Inferior parietal cortex (tissue), 1 donor: ENCODE measurements at regions not wholly inside any gene's neighbourhood (a gene's known extent, or its start where the extent isn't known, plus 50 kb on each side); places are given as distances from the start of the nearest gene placed in this dataset.
A peak's percentile ranks its signal among the peaks of the same experiment; 100 is the strongest.
"Not testable (repeated sequence)": the region's sequence is repeated elsewhere in the genome, so short reads cannot be mapped to it uniquely, and the experiment has no call there.

ENCODE experiments used
- DNase-seq: peaks from one replicate; pipeline ENCODE4 v3.0.0-alpha.2; 2016; ENCODE audit errors: extremely low spot score

- no peak for DNase-seq
These were observed 49.9 kb upstream of the WNT7B start for GRCh38 chr22:46026899-46027210.

GRCh38 chr22:46027211-46028105 lies 50.5 kb upstream of the WNT7B start:
- DNase-seq, result peak; percentile 70

- DNase-seq, result no peak
These were observed 51.4 kb upstream of the WNT7B start for GRCh38 chr22:46028106-46028991.

GRCh38 chr22:46029036-46029435 lies 52.1 kb upstream of the WNT7B start:
- no peak for DNase-seq

GRCh38 chr22:46029574-46030200 lies 52.7 kb upstream of the WNT7B start:
- DNase-seq, result no peak

- no peak for DNase-seq
These were observed 53.4 kb upstream of the WNT7B start for GRCh38 chr22:46030231-46030880.

- DNase-seq, result no peak
These were observed 54.1 kb upstream of the WNT7B start for GRCh38 chr22:46031066-46031465.

GRCh38 chr22:46031557-46031956 lies 54.6 kb upstream of the WNT7B start:
- DNase-seq, result no peak

GRCh38 chr22:46031965-46032851 lies 55.2 kb upstream of the WNT7B start:
- no peak for DNase-seq

- no peak for DNase-seq
These were observed 56.6 kb upstream of the WNT7B start for GRCh38 chr22:46033256-46034200.

- not testable (repeated sequence) for DNase-seq
These were observed 57.5 kb upstream of the WNT7B start for GRCh38 chr22:46034480-46034879.

GRCh38 chr22:46035380-46035741 lies 58.4 kb upstream of the WNT7B start:
- no peak for DNase-seq

GRCh38 chr22:46035742-46036557 lies 59.0 kb upstream of the WNT7B start:
- DNase-seq, result peak; percentile 97

- no peak for DNase-seq
These were observed 59.8 kb upstream of the WNT7B start for GRCh38 chr22:46036558-46037408.

- no peak for DNase-seq
These were observed 61.2 kb upstream of the WNT7B start for GRCh38 chr22:46038174-46038487.

- DNase-seq, result no peak
These were observed 61.8 kb upstream of the WNT7B start for GRCh38 chr22:46038516-46039430.

- no peak for DNase-seq
These were observed 62.6 kb upstream of the WNT7B start for GRCh38 chr22:46039535-46039934.
